ENCODE measurements at regions not wholly inside any gene's neighbourhood (a gene's known extent, or its start where the extent isn't known, plus 50 kb on each side); places are given as distances from the start of the nearest gene placed in this dataset.

DNA sequence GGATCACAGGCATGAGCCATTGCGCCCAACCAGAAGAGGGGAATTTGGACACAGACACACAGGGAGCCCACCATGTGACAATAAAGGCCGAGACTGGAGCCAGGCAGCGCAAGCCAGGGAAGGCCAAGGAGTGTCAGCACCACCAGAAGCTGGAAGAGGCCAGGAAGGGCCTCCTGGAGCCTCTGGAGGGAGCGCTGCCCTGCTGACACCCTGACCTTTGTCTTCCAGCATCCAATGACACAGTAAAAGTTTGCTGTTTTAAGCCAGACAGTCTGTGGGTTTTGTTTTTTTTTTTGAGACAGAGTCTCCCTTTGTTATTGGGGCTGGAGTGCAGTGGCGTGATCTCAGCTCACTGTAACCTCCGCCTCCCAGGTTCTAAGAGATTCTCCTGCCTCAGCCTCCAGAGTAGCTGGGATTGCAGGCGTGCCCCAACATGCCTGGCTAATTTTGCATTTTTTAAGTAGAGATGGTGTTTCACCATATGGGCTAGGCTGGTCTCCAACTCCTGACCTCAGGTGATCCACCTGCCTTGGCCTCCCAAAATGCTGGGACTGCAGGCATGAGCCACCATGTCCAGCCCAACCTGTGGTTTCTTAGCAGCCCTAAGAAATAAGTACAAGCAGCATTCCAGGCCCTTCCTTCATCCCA lies 215.8 kb downstream of the CTTN start:
- DNase-seq = no peak

DNA sequence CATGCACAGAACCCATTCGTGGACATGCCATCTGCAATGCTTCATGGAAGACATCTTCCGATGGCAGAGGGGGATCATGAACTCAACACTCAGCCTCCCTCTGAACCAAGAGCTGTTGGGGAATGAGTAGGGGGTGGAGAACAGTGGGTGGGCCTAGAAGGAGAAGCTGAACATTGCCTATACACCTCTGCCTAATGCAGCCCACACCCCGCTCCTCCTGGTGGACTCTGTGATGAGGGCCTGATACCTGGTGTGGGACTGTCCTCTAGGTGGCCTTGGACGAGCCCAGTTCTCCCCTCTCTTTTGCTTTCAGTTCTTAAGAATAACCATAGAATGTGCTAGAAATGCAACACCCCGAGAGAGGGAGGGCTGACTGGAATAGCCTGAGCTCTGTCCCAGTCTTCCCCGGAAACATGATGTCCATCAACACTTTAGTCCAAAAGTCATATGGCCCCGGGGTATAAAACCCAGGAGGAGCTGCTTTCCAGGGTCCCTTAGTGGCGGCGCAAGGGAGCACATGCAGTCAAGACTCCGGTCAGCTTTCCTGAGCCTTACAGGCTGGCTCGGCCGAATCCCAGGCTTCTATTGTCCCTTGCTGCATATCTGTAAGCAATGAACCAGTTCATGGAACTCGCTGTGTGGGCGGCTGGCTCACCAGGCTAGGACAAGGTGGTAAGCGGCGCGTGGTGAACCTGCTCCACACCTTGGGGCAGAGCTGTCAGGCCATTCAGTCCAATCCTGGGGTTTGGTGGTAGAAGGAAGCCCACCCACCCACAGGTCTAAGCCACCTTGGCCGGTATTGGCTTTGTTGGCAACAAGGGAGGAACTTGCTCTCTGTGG lies 216.9 kb downstream of the CTTN start:
- no peak for DNase-seq

DNA sequence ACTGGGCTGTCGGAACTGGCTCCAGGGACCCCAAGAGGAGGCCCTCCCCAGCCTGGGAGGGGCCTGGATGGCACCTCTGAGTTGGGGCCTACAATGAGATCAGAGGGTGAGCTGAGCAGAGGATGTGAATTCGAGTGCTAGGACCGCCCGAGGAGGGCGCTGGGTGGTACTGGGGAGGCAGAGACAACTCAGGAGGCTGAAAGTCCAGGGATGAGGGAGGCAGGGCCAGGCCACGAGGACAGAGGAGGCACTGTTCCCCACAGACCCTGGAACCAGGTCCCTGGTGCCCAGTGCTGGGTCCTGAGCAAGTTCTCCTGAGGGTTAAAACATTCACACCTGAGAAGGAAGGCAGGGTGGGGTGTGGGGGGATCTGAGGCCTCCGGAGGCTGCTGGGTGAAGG lies 218.0 kb downstream of the CTTN start:
- no peak for DNase-seq

DNA sequence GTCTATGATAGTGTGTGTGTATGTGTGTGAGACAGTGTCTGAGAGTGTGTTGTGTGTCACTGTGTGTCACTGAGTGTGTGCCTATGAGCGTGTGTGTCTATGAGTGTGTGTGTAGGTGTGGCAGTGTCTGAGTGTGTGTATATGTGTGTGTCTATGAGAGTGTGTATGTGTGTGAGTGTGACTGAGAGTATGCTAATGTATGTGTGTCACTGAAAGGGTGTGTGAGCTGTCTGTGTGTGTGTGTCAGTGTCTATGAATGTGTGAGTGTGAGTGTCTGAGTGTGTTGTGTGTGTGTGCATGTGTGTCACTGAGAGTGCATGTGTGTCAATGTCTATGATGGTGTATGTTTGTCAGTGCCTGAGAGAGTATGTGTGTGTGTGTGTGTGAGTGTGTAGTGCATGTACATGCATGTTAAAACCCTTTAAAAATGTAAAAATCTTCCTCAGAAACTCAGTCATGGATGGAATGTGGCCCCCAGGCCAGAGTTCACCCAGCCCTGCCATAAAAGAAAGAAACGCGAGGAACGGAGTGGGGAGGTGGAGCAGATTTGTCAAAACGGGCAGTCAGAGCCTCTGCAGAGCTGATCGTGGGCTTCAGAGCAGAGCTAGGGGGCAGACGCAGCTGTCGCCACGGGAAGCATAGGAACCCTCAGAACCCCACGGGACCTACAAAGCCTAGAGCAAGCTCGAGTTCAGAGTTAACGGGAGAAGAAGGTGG lies 218.8 kb downstream of the CTTN start:
- no peak for DNase-seq

DNA sequence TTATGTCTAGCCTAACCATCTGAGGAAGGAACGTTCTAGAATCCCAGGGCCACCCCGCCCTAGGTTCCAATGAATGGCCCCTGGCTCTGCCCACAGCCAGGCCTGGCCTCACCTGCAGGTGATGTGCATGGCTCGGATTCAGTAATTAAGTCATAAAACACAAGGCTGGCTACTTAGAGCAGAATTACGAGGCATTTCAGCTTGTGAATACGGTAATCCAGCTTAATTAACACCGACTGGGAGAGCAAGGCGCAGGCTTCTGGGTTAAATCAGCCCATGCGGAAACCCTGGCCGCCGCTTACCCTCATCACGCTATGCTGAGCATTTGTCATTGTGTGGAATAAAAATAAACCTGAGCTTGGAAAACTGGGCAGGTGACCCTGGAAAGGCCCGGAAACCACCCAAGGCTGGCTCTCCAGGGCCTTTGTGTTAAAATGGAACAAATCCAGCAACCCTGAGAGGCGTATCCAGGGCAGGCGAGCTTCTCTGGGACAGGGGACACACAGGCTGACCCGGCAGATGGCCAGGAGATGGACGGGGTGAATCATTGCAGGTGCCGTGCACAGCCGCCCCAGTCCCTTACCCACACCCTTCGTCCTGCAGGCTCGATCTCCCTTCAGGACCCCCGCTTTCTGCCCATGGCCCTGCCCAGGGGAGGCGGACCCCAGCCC lies 220.2 kb downstream of the CTTN start:
- DNase-seq = no peak

DNA sequence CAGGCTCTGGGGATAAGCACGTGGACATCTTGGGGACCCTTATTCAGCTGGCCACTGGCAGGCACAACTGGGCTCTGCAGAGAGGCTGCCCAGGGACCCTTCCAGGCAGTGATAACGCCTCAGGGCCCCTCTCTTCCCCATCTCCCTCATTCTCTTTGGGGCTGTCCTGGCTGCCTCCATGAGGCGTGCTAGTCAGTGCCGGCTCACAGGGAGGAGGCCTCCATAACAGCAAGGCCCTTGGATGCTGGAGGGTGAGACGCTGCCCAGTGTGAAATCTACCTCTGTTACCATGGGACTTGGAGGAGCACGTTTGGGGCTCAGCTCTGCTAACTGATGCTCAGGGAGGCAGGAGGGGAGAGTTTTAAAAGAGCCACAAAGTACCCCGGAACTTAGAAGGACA lies 221.3 kb downstream of the CTTN start:
- no peak for DNase-seq

DNA sequence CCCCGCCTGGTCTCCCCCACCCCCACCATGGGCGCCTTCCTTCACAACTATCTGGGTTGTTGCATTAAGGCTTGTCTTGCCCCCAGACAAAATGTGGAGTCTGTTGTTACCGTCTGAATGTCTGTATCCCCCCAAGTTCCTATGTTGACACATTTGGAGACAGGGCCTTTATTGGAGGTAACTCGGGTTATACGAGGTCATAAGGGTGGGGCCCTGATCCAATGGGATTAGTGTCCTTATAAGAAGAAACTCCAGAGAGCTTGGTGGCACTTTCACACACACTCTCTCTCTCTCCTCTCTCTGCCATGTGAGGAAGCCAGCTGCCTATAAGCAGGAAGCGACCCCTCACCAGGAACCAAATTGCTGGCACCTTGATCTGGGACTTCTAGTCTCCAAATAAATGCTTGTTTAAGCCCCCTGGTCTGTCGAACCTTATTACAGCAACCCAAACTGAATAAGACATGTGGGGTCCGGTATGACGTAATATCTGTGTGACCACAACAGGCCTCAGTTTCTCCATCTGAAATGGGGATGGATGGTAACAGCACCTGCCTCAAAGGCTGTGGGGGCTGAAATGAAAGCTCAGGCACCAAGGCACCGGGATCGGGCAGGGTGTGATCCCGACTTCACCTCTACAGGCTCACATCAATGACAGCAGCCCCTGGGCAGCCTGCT lies 222.3 kb downstream of the CTTN start:
- no peak for DNase-seq

DNA sequence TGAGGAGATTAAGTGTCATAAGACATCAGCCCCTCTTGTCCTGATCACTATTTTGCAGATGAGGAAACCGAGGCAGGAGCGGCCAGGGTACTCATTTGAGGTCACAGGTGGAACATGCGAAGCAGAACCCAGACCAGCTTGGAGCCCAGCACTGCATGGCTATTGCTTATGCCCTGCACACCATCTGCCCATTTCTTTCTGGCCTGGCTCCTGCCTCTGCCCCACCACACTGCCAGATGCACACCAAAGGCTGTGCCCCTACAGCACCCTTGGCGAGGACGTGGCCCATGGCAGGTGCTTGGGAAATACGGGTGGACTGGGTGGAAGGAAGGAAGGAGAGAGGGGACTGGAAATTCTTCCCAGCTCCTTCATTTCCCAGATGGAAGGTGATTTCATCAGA lies 222.9 kb downstream of the CTTN start:
- no peak for DNase-seq

DNA sequence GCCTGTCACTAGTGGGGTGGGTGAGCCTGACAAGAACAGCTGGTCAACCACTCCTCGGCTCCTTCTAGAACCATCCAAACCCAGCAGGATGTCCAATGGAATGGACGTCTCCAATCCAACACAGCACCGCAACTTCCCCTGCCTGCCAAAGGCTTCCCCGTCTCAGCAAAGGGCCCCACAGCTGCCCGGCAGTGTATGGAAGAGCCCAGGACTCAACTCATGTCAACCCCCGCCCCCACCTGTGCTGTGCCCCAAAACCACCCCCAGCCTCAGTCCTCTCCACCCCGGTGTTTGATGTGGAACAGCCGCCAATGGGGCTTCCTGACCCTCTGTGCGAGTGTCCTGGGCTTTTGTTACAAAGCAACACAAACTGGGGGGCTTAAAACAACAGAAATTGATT lies 223.8 kb downstream of the CTTN start:
- DNase-seq = no peak

DNA sequence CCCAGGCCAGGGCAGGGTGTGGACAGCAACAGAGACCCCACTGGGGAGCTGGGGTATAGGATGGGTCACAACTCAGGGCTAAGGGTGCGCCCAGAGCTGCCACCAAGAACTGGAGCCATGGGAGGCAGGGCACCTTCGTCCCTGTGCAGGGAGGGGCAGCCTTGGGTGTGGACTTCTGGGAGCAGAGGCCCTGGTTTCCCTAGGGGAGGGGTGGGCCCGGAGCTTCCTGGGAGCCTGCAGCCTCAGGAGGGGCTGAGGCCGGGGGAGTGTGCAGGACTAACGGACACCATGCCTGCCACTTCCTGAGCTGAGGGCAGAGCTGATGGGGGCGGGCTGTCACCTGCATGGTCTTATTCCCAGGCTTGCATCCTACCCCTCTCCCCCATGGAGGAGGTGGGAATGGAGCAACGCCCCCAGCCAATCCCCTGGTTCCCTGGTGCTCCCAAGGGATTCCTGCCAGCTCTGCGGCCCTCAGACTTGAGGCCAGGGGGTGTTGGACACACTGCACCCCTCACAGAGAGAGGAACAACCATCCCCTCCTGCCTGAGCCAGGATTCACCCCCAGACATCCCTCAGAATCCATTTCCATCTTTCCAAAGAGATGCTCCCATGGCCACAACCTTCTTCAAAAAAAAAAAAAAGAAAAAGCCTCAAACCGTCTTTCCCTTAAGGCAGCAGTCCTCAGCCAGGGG lies 225.7 kb downstream of the CTTN start:
- no peak for DNase-seq

DNA sequence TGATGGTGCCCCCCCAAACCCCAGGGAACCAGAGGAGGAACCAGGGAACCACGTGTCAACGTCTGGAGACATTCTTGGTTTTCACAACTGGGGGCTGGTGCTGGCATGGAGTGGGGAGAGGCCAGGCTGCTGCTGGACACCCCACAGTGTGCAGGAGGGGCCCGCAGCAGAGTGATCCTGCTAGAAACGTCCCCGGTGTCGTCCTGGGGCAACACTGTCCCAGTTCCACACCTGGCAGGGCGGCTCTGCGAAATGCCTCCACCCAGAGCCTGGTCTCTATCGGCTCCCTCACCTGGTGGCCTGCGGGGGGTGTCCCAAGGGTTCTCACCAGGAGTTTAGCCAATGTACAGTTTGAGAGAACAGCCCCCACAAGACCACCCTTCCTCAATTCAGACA lies 226.3 kb downstream of the CTTN start:
- no peak for DNase-seq

DNA sequence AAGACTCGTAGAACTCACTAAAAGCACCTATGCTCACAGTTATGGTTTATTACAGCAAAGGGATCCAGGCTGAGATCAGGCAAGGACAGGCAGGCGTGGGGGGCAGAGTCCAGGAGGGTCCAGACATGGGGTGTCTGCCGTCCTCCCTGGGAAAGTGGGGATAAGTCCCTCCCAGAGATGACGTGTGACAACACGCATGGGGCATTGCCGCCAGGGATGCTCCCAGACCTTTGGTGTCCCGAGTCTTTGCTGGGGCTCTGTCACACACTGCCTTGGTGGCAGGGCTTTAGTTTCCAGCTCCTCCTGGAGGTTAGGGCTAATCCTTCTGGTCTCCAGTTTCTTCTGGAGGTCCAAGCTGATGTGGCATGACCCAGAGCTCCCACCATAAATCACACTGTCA lies 226.7 kb downstream of the CTTN start:
- no peak for DNase-seq

DNA sequence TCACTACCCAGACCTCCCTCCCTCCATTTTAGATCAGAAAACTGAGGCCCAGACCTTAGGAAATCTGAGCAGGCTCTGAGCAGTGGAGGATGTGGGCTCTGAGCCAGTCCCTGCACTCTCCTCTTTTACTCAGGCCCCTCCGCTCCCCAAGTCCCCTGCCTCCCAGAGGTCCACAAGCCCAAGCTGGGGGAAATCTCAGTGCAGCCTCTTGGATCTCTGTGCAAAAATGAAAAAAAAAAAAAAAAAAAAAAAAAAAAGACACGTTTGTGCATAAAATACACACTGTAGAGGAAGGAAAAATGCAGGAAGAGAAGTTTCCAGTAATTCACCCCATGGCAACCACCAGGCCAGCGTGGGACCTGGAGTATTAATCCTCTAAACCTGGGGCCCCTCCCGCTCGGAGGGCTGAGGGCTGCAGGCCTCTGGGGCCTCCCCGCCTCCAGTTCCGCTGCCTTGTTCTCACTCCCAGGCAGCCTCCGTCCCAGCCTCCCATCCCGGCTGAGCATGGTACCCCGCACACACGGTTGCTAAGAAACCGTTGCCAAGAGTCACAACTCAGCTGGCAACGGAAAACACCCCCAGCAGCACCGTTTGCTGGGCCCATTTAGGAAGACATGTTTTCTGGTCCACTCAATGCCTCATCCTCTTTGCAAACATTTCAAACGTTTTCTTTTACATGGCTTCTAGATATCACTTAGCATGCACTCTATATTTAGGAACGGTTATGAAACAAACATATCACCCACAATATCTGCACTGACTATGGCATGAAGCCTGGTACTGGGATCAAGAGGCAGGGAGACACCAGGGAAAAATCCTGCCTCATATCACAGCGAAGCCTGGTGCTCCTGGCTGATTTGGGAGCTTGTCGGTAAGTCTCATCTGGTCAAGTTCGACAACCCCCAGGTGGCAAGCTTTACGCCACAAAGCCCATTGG lies 227.5 kb downstream of the CTTN start:
- DNase-seq = no peak

DNA sequence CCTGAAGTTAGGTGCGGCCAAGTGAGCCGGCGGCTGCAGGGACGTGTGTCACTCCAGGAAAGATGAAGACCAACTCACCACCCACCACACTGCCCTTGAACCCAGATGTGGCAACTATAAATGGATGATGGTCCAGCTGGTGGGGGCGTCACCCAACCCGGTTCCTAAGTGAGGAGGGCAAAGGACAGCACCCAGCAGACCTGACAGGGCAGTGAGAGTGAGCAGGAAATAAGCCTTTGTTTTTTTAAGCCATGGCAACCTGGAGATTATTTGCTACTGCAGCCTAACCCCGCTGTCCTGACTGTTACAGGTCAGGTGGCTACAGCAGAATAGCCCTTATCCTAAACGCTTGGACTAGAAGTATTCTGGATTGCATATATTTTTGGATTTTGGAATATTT lies 228.9 kb downstream of the CTTN start:
- DNase-seq = no peak

DNA sequence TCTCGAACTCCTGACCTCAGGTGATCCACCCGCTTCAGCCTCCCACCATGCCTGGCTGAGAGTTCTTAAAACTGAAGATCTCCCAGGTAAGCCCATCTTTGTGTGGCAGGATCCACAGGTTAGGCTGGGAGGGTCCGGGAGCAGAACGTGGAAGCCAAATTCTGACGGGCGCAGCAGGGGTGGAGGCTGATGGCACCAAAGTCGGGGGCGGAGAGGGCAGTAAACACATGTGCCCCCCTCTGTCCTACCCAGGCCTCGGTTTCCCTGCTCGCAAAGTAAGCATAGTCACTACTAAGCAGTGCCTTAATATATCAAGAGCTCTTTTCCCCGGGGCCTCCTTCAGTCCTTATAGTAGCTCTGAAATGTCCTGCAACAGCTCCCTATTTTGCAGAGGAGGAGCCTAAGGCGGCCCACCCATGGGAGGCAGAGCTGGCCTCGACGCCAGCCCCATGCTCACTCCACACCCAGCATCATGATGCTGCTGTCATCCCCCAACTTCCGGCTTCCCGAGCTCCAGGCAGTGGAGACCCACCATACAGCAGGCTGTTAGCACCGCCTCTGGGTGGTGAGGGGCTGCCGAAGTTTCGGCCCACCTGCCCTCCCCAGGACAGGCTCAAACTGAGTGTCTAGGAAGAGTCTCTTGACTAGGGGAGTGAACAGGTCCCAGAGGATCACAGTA lies 230.0 kb downstream of the CTTN start:
- DNase-seq = no peak

DNA sequence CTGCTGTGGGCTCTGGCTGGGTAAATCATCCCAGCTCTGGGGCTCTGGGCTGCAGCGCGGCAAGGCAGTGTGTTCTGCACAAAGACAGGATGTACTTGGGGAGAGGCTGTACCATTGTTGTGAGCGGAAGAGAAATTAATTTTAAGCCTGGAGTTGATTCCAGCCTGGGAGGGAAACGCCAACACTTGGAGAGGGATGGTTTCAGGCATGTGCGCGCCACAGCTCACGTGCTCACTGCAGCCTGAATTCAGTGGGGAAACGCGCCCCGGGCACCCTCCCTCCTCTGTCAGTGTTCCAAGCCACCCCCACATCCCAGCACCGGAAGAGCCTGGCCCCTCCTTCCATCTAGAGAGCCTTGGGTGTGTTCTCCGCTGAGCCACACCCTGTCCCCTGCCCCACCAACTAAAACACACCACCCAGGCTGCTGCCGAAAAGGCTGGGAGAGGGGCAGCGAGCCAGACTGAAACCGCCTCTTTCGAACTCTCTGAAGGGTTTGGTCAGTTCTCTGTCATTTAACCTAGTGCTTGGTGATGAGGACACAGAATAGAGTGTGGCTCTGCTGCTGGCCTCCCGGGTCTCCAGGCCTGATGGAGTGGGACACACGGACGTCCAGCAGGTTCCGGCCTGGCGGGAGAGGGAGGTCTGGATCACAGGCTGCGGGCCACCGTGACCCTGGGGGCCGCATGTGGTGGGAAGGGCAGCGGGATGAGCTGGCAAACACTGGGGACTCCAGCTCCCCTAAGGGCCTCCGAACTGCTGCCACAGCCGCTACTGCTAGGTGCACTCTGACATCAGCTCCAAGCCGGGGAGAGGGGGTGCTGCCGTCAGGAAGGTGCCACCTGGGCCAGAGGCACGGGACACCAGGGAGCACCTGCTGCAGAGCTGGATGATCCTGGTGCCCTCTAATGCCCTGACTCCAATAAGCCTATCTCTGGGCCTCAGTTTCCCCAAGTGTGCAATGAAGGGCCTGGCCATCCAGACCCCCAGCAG lies 230.8 kb downstream of the CTTN start:
- DNase-seq = no peak

DNA sequence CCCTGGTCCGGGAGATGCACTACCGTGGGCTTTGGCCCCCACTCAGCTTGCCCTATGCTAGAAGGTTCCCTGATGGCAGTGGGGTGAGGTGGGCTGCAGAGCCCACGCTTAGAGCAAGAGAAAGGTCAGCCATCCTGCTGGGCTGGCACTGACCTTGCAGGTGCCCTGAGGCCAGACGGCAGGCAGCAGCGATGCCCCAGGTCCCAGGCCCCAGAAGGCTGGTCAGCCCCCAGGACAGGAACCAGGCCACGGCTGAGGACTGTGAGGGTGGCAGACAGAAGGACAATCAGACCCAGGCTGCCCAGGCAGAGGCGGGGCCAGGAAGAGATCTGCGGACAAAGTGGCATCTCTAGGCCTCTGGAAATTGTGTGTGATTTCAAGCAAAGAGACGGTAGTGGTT lies 231.7 kb downstream of the CTTN start:
- no peak for DNase-seq

DNA sequence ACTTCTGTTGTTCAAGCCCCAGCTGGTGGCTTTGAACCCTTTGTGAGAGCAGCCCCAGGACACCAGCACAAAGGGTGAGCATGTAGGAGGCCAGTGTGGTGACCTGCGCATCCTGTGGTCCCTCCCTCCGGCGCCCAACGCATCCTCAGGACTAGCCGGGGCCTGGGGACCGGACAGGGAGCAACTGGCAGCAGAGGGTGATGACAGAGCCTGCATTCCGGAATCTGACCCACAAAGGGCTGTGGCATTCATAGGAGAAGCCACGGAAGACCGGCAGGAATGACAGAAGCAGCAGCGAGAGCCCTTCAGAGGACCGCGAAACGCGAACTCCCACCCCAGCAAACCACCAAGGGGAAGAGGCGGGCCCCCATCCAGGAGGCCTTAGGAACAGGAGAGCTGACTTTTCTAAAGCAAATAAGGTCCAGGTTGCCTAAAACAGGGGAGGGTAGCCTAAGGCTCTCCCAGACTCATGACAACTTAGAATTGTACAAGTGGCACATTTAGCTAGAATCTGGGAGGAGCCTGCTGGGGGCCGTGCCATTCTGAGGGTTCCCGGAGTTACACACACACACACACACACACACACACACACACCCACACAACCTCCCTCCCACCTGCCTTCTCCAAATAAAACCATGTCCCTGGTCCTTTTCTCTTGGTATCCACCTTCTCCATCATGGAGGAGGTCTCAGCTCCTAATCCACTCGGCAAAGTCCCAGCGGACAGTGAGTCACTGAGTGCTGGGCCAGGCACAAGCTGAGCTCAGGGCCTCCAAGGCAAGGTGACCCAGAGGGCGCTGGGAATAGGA lies 232.7 kb downstream of the CTTN start:
- no peak for DNase-seq
